ENCODE measurements at regions not wholly inside any gene's neighbourhood (a gene's known extent, or its start where the extent isn't known, plus 50 kb on each side); places are given as distances from the start of the nearest gene placed in this dataset.

- no peak for TF ChIP-seq HMGXB4 (CRISPR knock-in tag; IDR thresholded peaks at IDR 0.05)
- no peak for TF ChIP-seq CTCF (IDR thresholded peaks at IDR 0.05 in 2 of 3, conservative IDR thresholded peaks at IDR 0.05 in 1 of 3; ENCODE audit: insufficient read depth in 2 of 3, low read depth in 1 of 3, low read length in 3 of 3)
Observed at GRCh38 chr13:97567510-97568243, 133.7 kb downstream of the RAP2A start.

Measured in K562 (cell line).